BJ (cell line): ENCODE measurements at regions not wholly inside any gene's neighbourhood (a gene's known extent, or its start where the extent isn't known, plus 50 kb on each side); places are given as distances from the start of the nearest gene placed in this dataset.
A peak's percentile ranks its signal among the peaks of the same experiment; 100 is the strongest.

Source experiments
- CTCF ChIA-PET: fragments of 350-600 bp; formaldehyde crosslinking; extraction: SDS; loops from one replicate; lab custom pipeline; 2021; ENCODE audit warnings: antibody characterized with exemption, inconsistent platforms; lab: Yijun Ruan, JAX
- POLR2A ChIA-PET: fragments of 300-600 bp; sonication (Branson Sonifier 250); formaldehyde crosslinking; extraction: SDS; loops from one replicate; lab custom pipeline; 2021; ENCODE audit warnings: antibody characterized with exemption; lab: Charles Lee
- DNase-seq: peaks from one replicate; pipeline ENCODE4 v3.0.0-alpha.2; 2011; ENCODE audit warnings: low read depth
- H3K27me3 ChIP-seq: 2 replicates; pipeline ENCODE4 v1.6.0; 2011; ENCODE audit warnings: low read length; ENCODE audit not compliant: control insufficient read depth, insufficient read depth
- H3K36me3 ChIP-seq: 2 replicates; pipeline ENCODE4 v1.5.1; 2011; ENCODE audit warnings: low read length; ENCODE audit not compliant: control insufficient read depth, insufficient read depth
- H3K4me3 ChIP-seq: 2 replicates; pipeline ENCODE4 v1.5.1; 2011; ENCODE audit warnings: low read depth, mild to moderate bottlenecking, control low read depth, low read length
- TF ChIP-seq, protein P1 (sequence below): IDR thresholded peaks from 2 replicates; pipeline ENCODE4 v1.5.1; 2011; ENCODE audit warnings: low read depth, mild to moderate bottlenecking, control low read depth, inconsistent platforms, low read length, moderate library complexity; ENCODE audit not compliant: insufficient read depth

GRCh38 chr4:136650541-136651277, 881.6 kb downstream of the PCDH18 start:
- H3K27me3 ChIP-seq, result no peaks in the 10 kb centered on the region
- no peaks in the 10 kb centered on the region for H3K36me3 ChIP-seq
- no peak overlapping the region for H3K4me3 ChIP-seq
- no peak for DNase-seq
- ChIA-PET CTCF (no interaction called here), POLR2A (no interaction called here)
- TF ChIP-seq, protein P1, sequence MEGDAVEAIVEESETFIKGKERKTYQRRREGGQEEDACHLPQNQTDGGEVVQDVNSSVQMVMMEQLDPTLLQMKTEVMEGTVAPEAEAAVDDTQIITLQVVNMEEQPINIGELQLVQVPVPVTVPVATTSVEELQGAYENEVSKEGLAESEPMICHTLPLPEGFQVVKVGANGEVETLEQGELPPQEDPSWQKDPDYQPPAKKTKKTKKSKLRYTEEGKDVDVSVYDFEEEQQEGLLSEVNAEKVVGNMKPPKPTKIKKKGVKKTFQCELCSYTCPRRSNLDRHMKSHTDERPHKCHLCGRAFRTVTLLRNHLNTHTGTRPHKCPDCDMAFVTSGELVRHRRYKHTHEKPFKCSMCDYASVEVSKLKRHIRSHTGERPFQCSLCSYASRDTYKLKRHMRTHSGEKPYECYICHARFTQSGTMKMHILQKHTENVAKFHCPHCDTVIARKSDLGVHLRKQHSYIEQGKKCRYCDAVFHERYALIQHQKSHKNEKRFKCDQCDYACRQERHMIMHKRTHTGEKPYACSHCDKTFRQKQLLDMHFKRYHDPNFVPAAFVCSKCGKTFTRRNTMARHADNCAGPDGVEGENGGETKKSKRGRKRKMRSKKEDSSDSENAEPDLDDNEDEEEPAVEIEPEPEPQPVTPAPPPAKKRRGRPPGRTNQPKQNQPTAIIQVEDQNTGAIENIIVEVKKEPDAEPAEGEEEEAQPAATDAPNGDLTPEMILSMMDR, result no peak

- no peak for DNase-seq
- TF ChIP-seq, protein P1, result no peak
- POLR2A ChIA-PET, result no interaction called here
- Histone ChIP-seq H3K4me3 (no peak overlapping the region), H3K27me3 (no peaks in the 10 kb centered on the region), H3K36me3 (no peaks in the 10 kb centered on the region)
- CTCF ChIA-PET, result no interaction called here
These were observed 888.0 kb downstream of the PCDH18 start for GRCh38 chr4:136644279-136644678.

DNA sequence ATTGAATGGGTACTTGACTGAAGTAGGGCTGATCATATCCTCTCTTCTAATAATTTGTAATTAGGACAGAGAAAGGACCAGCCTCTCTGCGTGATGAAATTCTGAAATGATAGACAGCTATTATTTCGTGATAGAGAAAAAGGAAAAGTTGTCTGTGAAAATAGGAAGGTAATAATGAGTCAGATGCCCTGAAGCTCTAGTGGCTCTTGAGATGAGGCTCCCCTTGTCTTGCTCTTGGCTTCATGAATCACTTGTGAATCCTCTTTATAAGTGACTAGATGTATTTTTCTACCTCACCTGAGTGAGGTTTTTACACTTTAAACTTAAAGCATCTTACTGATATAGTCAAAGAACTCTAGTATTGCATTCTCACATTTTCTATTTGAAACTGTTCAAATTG, 888.9 kb downstream of the PCDH18 start:
- TF ChIP-seq, protein P1, result no peak
- no peaks in the 10 kb centered on the region for H3K36me3 ChIP-seq
- no peak overlapping the region for H3K4me3 ChIP-seq
- ChIA-PET POLR2A (no interaction called here), CTCF (interaction anchor here (0.9 kb wide), 1 partner anchor 10 kb away, joined by 4 read pairs; no protein-coding TSS in a partner anchor)
- no peaks in the 10 kb centered on the region for H3K27me3 ChIP-seq
- DNase-seq, result no peak

DNA sequence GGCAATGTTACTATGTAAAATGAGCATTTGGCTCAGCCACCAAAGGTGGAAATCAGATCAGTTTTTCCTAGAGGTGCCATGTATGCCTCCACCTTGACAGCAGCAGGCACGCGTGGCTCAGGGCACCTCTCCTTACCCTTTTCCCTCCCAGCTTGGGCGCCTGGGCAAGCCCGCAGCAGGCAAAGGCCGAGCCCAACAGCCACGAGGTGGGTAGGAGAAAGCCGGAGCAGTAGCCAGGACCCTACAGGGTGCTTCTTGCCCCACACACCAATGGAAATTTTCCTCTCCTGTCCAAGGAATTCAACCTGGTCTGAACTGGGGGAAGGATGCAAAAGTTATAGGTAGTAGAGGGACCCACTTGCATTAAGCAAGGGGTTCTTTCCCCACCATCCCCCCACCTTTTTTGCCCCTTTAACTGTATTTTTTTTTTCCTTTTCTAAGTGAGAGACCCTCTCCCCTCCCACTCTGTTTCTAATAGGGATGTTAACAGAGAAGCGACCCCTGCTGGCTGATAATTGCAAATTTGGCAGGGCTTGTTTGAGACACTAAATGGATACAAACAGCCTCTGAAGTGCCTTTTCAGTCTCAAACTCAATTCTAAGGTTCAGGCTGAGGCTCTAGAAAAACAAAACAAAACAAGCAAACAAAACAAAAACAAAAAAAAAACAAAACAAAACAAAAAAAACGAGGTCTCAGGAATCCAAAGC, 895.1 kb downstream of the PCDH18 start:
- TF ChIP-seq, protein P1, result 0 out of 2 replicates have a peak, but pooled peaks have one; percentile 17
- ChIA-PET CTCF (no interaction called here), POLR2A (no interaction called here)

GRCh38 chr4:136636155-136636554, 896.1 kb downstream of the PCDH18 start:
- CTCF ChIA-PET, result no interaction called here
- POLR2A ChIA-PET, result no interaction called here
- Histone ChIP-seq H3K27me3 (no peaks in the 10 kb centered on the region), H3K4me3 (no peak overlapping the region), H3K36me3 (no peaks in the 10 kb centered on the region)
- DNase-seq, result no peak
- TF ChIP-seq, protein P1, result no peak

More for the DNA sequence above, 895.1 kb downstream of the PCDH18 start:
- no peak for DNase-seq
- Histone ChIP-seq H3K36me3 (no peaks in the 10 kb centered on the region), H3K4me3 (no peak overlapping the region), H3K27me3 (no peaks in the 10 kb centered on the region)
